Fibroblast of mammary gland (primary cell): ENCODE measurements at regions not wholly inside any gene's neighbourhood (a gene's known extent, or its start where the extent isn't known, plus 50 kb on each side); places are given as distances from the start of the nearest gene placed in this dataset.

Experiments
- DNase-seq: peaks from one replicate; pipeline ENCODE4 v3.0.0-alpha.2; 2010; ENCODE audit warnings: low read depth
- H3K4me3 ChIP-seq: 2 replicates; pipeline ENCODE4 v1.5.1; 2011; ENCODE audit warnings: low read depth, mild to moderate bottlenecking, low read length, moderate library complexity; ENCODE audit not compliant: control insufficient read depth
- TF ChIP-seq, protein P1 (sequence below): conservative IDR thresholded peaks from 2 replicates; pipeline ENCODE4 v1.5.1; 2011; ENCODE audit warnings: low read depth, low read length, inconsistent platforms; ENCODE audit not compliant: control insufficient read depth, insufficient read depth

DNA sequence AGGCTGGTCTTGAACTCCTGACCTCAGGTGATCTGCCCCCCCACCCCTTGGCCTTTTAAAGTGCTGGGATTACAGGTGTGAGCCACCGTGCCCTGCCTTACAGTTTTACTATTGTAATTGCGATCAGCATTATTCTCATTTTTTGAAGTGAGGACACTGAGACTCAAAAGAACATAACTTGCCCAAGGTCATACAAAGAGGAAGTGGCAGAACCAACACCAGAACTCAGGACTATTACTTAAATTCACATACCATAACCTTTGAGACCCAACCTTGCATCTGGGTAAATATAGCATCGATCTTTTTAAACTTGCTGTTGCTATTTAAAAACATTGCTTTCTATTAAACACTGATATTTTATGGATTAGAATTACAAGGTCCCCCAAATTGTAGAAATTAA, 54.2 kb downstream of the FOXI1 start:
- no peak for DNase-seq
- TF ChIP-seq, protein P1, sequence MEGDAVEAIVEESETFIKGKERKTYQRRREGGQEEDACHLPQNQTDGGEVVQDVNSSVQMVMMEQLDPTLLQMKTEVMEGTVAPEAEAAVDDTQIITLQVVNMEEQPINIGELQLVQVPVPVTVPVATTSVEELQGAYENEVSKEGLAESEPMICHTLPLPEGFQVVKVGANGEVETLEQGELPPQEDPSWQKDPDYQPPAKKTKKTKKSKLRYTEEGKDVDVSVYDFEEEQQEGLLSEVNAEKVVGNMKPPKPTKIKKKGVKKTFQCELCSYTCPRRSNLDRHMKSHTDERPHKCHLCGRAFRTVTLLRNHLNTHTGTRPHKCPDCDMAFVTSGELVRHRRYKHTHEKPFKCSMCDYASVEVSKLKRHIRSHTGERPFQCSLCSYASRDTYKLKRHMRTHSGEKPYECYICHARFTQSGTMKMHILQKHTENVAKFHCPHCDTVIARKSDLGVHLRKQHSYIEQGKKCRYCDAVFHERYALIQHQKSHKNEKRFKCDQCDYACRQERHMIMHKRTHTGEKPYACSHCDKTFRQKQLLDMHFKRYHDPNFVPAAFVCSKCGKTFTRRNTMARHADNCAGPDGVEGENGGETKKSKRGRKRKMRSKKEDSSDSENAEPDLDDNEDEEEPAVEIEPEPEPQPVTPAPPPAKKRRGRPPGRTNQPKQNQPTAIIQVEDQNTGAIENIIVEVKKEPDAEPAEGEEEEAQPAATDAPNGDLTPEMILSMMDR: no peak
- no peak overlapping the region for H3K4me3 ChIP-seq

GRCh38 chr5:170161069-170161468, 55.4 kb downstream of the FOXI1 start:
- DNase-seq: peak; percentile 20

DNA sequence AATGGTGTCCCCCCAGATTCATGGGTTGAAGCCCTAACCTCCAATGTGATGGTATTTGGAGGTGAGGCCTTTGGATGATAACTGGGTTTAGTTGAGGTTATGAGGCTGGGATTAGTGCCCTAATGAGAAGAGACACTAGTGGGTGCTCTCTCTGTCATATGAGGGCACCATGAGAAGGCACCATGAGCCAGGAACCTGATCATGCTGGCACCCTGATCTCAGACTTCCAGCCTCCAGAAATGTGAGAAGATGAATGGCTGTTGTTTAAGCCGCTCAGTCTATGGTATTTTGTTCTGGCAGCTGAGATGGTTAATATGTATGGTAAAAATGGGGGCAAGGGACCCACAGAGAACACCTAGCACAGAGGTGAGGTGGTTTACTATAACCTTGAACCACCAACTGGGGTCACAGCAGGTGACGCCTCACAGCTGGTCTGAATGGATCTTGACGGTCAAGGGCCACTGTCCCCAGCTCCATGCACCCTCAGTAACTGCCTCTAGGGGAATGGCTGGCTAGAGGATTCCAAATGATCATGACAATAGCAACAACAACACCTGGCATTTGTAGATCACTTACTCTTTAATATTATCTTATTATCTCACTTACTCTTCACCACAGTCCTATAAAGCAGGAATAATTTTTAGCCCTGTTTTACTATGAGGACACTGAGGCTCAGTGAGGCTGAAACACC, 57.1 kb downstream of the FOXI1 start:
- TF ChIP-seq, protein P1: no peak
- no peak for DNase-seq
- no peak overlapping the region for H3K4me3 ChIP-seq

More at GRCh38 chr5:170161069-170161468, 55.4 kb downstream of the FOXI1 start:
- TF ChIP-seq, protein P1: no peak
- H3K4me3 ChIP-seq: no peak overlapping the region

GRCh38 chr5:170164087-170164486, 58.4 kb downstream of the FOXI1 start:
- TF ChIP-seq, protein P1: no peak
- no peak for DNase-seq

GRCh38 chr5:170164921-170165320, 59.2 kb downstream of the FOXI1 start:
- no peak overlapping the region for H3K4me3 ChIP-seq

More at GRCh38 chr5:170164087-170164486, 58.4 kb downstream of the FOXI1 start:
- no peak overlapping the region for H3K4me3 ChIP-seq

GRCh38 chr5:170166101-170166500, 60.4 kb downstream of the FOXI1 start:
- no peak for DNase-seq
- TF ChIP-seq, protein P1: no peak
- no peak overlapping the region for H3K4me3 ChIP-seq

More at GRCh38 chr5:170164921-170165320, 59.2 kb downstream of the FOXI1 start:
- TF ChIP-seq, protein P1: no peak
- DNase-seq: no peak

GRCh38 chr5:170168002-170168401, 62.3 kb downstream of the FOXI1 start:
- TF ChIP-seq, protein P1: no peak
- H3K4me3 ChIP-seq: no peak overlapping the region

More at GRCh38 chr5:170168002-170168401, 62.3 kb downstream of the FOXI1 start:
- no peak for DNase-seq
